Caki2 (cell line): ENCODE measurements at regions not wholly inside any gene's neighbourhood (a gene's known extent, or its start where the extent isn't known, plus 50 kb on each side); places are given as distances from the start of the nearest gene placed in this dataset.
"Not testable (repeated sequence)": the region's sequence is repeated elsewhere in the genome, so short reads cannot be mapped to it uniquely, and the experiment has no call there.

Source experiments
- DNase-seq: peaks from one replicate; pipeline ENCODE4 v3.0.0-alpha.2; 2015; ENCODE audit warnings: low read depth
- in situ Hi-C: cut with HindIII; loops from 2 replicates; pipeline ENCODE4 v1.10.0; 2016; ENCODE audit warnings: low sequenced_read_pairs, low pct_unique_long_range_greater_than_20kb, mixed read lengths

GRCh38 chr19:27814274-27814673 is 1398.7 kb downstream of the UQCRFS1 start:
- DNase-seq, in situ Hi-C loops: not testable (repeated sequence)

GRCh38 chr19:27806471-27807070 is 1406.4 kb downstream of the UQCRFS1 start:
- in situ Hi-C loops: no loop called here
- DNase-seq: no peak

- in situ Hi-C loops: no loop called here
- DNase-seq: no peak
Observed at GRCh38 chr19:27805848-27806247, 1407.1 kb downstream of the UQCRFS1 start.

GRCh38 chr19:27802293-27802692 is 1410.7 kb downstream of the UQCRFS1 start:
- in situ Hi-C loops, DNase-seq: not testable (repeated sequence)

- no peak for DNase-seq
- in situ Hi-C loops: no loop called here
Observed at GRCh38 chr19:27796540-27796939, 1416.4 kb downstream of the UQCRFS1 start.

- in situ Hi-C loops: no loop called here
- DNase-seq: no peak
Observed at GRCh38 chr19:27796073-27796472, 1416.9 kb downstream of the UQCRFS1 start.

GRCh38 chr19:27795369-27795768 is 1417.6 kb downstream of the UQCRFS1 start:
- in situ Hi-C loops: no loop called here
- no peak for DNase-seq

GRCh38 chr19:27794494-27795042 is 1418.4 kb downstream of the UQCRFS1 start:
- in situ Hi-C loops: no loop called here
- DNase-seq: peak; percentile 24

GRCh38 chr19:27793644-27794493 is 1419.1 kb downstream of the UQCRFS1 start:
- DNase-seq: peak; percentile 93
- in situ Hi-C loops: no loop called here

GRCh38 chr19:27793128-27793643 is 1419.8 kb downstream of the UQCRFS1 start:
- in situ Hi-C loops: no loop called here
- DNase-seq: peak; percentile 96

- no peak for DNase-seq
- in situ Hi-C loops: no loop called here
Observed at GRCh38 chr19:27792576-27793127, 1420.3 kb downstream of the UQCRFS1 start.

GRCh38 chr19:27780367-27781075 is 1432.4 kb downstream of the UQCRFS1 start:
- DNase-seq: no peak

GRCh38 chr19:27779954-27780353 is 1433.0 kb downstream of the UQCRFS1 start:
- in situ Hi-C loops: no loop called here
- DNase-seq: no peak

More at GRCh38 chr19:27780367-27781075, 1432.4 kb downstream of the UQCRFS1 start:
- in situ Hi-C loops: no loop called here

GRCh38 chr19:27777726-27778125 is 1435.2 kb downstream of the UQCRFS1 start:
- in situ Hi-C loops: no loop called here
- no peak for DNase-seq

GRCh38 chr19:27777242-27777641 is 1435.7 kb downstream of the UQCRFS1 start:
- in situ Hi-C loops: no loop called here
- no peak for DNase-seq

GRCh38 chr19:27776524-27776923 is 1436.4 kb downstream of the UQCRFS1 start:
- in situ Hi-C loops: no loop called here
- no peak for DNase-seq

GRCh38 chr19:27776020-27776419 is 1436.9 kb downstream of the UQCRFS1 start:
- no peak for DNase-seq
- in situ Hi-C loops: no loop called here

GRCh38 chr19:27775395-27775794 is 1437.6 kb downstream of the UQCRFS1 start:
- in situ Hi-C loops: no loop called here
- no peak for DNase-seq
